HG03135 (cell line): ENCODE measurements at regions not wholly inside any gene's neighbourhood (a gene's known extent, or its start where the extent isn't known, plus 50 kb on each side); places are given as distances from the start of the nearest gene placed in this dataset.

Experiments used
- ATAC-seq: cut with Tn5 transposase; IDR thresholded peaks from one replicate; pipeline ENCODE4 v1.9.1; 2021; ENCODE audit warnings: mild to moderate bottlenecking, moderate library complexity; ENCODE audit not compliant: unreplicated experiment

DNA sequence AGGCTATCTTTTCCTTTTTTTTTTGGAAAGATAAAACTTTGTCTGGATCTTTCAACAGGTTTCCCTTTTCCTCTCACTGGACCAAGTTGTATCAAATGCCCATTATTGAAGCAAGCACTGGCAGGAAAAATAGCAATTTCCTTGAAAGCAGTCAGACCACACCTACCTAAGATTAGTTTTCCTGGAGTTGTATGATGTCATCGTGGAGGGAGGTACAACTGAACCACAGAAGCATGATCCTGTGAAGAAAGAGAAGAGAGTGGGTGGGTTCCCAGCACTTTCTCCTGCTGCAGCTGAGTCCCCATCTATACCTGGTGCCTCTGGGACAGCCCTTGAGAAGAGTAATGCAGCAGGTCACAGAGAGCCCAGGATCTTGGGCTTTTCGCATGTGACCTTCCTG, 63.6 kb upstream of the ERCC4 start:
- no peak for ATAC-seq

DNA sequence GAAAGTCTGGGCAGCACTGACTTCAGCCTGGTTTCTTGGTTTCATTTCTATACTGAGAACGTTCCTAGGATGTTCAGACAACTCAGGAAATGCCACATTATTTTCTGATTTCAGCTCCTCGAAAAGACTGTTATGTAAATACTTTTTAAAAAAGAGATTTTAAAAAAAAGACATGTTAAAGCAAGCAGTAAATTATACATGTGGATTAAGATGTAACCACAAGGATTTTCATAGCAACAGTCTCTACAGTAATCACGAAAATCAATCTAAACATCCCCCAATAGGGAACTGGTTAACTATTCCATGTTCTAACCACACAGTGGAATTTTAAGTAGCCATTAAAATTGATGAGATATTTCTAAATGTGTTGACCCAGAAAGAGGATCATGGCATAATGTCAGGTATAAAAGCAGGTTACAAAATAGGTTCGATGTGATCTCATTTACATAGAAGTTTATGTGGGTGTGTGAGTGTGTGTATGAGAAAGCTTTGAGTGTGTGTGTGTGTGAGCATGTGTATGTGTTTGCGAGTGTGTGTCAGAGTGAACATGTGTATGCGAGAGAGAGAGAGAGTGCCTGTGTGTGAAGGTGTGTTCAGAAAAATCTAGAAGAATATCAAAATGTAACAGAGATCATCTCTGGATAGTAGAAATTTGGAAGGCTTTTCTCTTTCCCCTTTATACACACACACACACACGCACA, 63.0 kb upstream of the ERCC4 start:
- ATAC-seq = no peak

DNA sequence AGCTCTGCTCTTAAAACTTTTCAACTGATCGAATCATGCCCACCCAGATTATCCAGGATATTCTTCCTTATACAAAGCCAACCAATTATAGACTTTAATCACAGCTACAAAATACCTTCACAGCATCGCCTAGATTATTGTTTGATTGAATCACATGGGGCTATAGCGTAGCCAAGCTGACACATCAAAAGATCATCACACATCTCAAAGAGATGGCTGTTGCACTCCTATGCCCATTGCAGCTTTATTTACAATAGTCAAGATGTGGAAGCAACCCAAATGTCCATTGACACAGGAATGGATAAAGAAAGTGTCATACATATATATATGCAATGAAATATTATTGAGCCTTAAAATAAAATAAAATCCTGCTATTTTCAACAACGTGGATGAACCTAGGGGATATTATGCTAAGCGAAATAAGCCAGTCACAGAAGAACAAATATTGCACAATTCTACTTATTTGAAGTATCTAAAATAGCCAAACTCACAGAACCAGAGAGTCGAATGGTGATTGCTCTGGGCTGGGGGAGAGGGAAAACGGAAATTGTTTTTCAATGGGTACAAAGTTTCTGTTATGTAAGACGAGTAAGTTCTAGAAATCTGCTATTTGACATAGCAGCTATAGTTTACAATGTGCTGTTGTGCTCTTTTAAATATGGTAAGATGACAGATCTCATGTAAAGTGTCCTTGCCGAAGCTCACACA, 60.9 kb upstream of the ERCC4 start:
- no peak for ATAC-seq

DNA sequence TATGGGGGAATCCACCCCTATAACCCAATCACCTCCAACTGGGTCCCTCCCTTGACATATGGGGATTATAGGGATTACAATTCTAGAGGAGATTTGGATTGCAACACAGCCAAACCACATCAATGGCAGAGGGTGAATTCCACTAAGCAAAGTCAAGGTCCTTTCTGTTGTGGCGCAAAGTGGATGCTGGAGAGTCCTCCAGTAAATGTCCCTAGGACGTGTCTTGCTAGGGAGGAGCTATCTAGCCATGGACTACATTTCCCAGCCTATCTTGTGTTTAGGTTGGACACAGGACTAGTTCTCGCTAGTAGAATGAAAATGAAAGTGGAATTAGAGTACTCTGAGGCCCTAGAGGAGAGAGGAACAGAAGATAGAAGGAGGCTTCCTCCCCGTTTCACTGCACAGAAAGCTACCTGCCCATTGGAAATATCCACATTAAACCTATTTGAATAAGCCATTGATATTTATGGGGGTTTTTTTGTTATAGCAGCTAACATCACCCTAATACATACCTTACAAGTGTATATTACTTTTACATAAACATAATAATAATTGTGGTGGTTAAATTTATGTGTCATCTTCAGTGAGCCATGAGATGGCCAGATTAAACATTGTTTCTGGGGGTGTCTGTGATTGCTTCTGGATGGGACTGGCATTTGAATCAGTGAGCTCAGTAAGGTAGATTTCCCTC, 56.7 kb upstream of the ERCC4 start:
- ATAC-seq = no peak

DNA sequence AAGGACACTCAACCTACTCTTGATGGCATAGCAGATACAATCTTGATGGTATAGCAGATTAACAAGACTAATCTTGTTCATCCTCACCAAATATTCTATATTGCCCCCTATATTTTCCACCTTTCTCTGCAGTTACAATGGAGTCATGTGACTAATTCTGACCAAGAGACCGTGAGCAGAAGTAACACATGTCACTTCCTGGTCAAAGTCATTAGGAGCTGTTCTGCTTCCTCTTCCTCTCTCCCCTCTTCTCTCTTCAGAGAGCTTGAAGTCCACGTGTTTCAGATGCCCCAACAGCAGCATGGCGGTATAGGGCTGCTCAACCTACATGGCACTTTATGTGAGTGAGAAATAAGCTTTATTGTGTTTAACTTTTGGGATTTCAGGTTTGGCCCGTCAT, 55.3 kb upstream of the ERCC4 start:
- no peak for ATAC-seq

DNA sequence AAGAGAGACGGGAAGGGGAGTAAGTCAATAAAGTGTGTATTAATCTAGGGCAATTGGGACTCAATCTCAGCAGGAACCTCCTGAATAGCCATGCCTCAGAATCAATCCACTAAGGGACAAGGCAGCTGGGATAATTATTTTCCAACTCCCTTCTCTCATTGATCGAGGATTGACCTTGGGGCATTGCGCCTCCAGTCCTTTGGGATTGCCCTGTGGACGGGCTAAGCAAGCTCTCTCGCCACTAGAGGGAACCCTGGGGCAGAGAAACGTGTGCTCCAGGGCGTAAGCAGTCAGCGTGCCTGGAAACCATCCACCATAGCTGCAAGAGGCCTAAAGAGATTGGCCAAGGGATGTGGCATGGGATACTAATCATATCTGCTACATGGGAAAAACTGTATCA, 53.9 kb upstream of the ERCC4 start:
- ATAC-seq = no peak
